ENCODE measurements at regions not wholly inside any gene's neighbourhood (a gene's known extent, or its start where the extent isn't known, plus 50 kb on each side); places are given as distances from the start of the nearest gene placed in this dataset.

- H3K4me1 Mint-ChIP-seq: no peaks in the 10 kb centered on the region
- no peak for DNase-seq
- ATAC-seq (ENCODE audit: low read depth in 2 of 2): no peak
Measured at GRCh38 chr4:128601991-128602695, 207.4 kb upstream of the JADE1 start.

GRCh38 chr4:128600996-128601871 lies 208.3 kb upstream of the JADE1 start:
- no peak for DNase-seq
- Mint-ChIP-seq H3K36me3 (peaks cover 0 to 3% of the 10 kb centered on the region in 2 donors), H3K9me3 (peaks cover 0 to 3% (median 0%) of the 10 kb centered on the region in 7 donors), H3K4me1 (no peaks in the 10 kb centered on the region), H3K4me3 (no peak overlapping the region), H3K27ac (no peak overlapping the region), H3K27me3 (peaks cover 9 to 25% (median 16%) of the 10 kb centered on the region in 3 donors)
- no peak for ATAC-seq (ENCODE audit: low read depth in 2 of 2)

More at GRCh38 chr4:128601991-128602695, 207.4 kb upstream of the JADE1 start:
- H3K27me3 Mint-ChIP-seq: peaks cover 11 to 19% (median 13%) of the 10 kb centered on the region in 3 donors
- H3K36me3 Mint-ChIP-seq: no peaks in the 10 kb centered on the region
- H3K9me3 Mint-ChIP-seq: peaks cover 0 to 3% (median 0%) of the 10 kb centered on the region in 7 donors
- H3K27ac Mint-ChIP-seq: no peak overlapping the region
- H3K4me3 Mint-ChIP-seq: no peak overlapping the region

- ATAC-seq (ENCODE audit: low read depth in 2 of 2) (no peak), DNase-seq (no peak)
- peaks cover 0 to 10% of the 10 kb centered on the region in 2 donors for H3K36me3 Mint-ChIP-seq
- H3K27ac Mint-ChIP-seq: no peak overlapping the region
- H3K27me3 Mint-ChIP-seq: peaks cover 9 to 27% (median 16%) of the 10 kb centered on the region in 3 donors
- peaks cover 0 to 6% (median 3%) of the 10 kb centered on the region in 7 donors for H3K9me3 Mint-ChIP-seq
- H3K4me1 Mint-ChIP-seq: no peaks in the 10 kb centered on the region
- H3K4me3 Mint-ChIP-seq: no peak overlapping the region
Measured at GRCh38 chr4:128600410-128600809, 209.1 kb upstream of the JADE1 start.

GRCh38 chr4:128597500-128597899 lies 212.0 kb upstream of the JADE1 start:
- Mint-ChIP-seq H3K27me3 (peaks cover 9 to 27% (median 15%) of the 10 kb centered on the region in 3 donors), H3K4me3 (no peak overlapping the region), H3K36me3 (peaks cover 5 to 24% of the 10 kb centered on the region in 2 donors), H3K27ac (no peak overlapping the region), H3K4me1 (no peaks in the 10 kb centered on the region), H3K9me3 (peaks cover 7 to 14% (median 12%) of the 10 kb centered on the region in 7 donors)
- ATAC-seq (ENCODE audit: low read depth in 2 of 2) (no peak), DNase-seq (no peak)

- ATAC-seq (ENCODE audit: low read depth in 2 of 2): no peak
- H3K9me3 Mint-ChIP-seq: peaks cover 7 to 14% (median 12%) of the 10 kb centered on the region in 7 donors
- no peak for DNase-seq
Measured at GRCh38 chr4:128596853-128597252, 212.6 kb upstream of the JADE1 start.

GRCh38 chr4:128596115-128596514 lies 213.4 kb upstream of the JADE1 start:
- peaks cover 5 to 24% of the 10 kb centered on the region in 2 donors for H3K36me3 Mint-ChIP-seq
- H3K4me3 Mint-ChIP-seq: no peak overlapping the region
- no peak overlapping the region for H3K27ac Mint-ChIP-seq
- DNase-seq: no peak
- peaks cover 9 to 24% (median 15%) of the 10 kb centered on the region in 3 donors for H3K27me3 Mint-ChIP-seq
- H3K4me1 Mint-ChIP-seq: no peaks in the 10 kb centered on the region
- no peak for ATAC-seq (ENCODE audit: low read depth in 2 of 2)
- peaks cover 7 to 14% (median 12%) of the 10 kb centered on the region in 7 donors for H3K9me3 Mint-ChIP-seq

More at GRCh38 chr4:128596853-128597252, 212.6 kb upstream of the JADE1 start:
- Mint-ChIP-seq H3K4me1 (no peaks in the 10 kb centered on the region), H3K4me3 (no peak overlapping the region), H3K27me3 (peaks cover 9 to 27% (median 15%) of the 10 kb centered on the region in 3 donors), H3K27ac (no peak overlapping the region), H3K36me3 (peaks cover 5 to 24% of the 10 kb centered on the region in 2 donors)

- Mint-ChIP-seq H3K4me3 (no peak overlapping the region), H3K4me1 (no peaks in the 10 kb centered on the region), H3K9me3 (peaks cover 7 to 14% (median 11%) of the 10 kb centered on the region in 7 donors), H3K27me3 (peaks cover 0 to 6% (median 5%) of the 10 kb centered on the region in 3 donors), H3K27ac (no peak overlapping the region), H3K36me3 (peaks cover 5 to 24% of the 10 kb centered on the region in 2 donors)
- DNase-seq: no peak
- ATAC-seq (ENCODE audit: low read depth in 2 of 2): no peak
Measured at GRCh38 chr4:128591482-128591881, 218.0 kb upstream of the JADE1 start.

- Mint-ChIP-seq H3K4me1 (no peaks in the 10 kb centered on the region), H3K4me3 (no peak overlapping the region), H3K36me3 (peaks cover 5 to 17% of the 10 kb centered on the region in 2 donors), H3K27me3 (peaks cover 0 to 3% (median 0%) of the 10 kb centered on the region in 3 donors), H3K9me3 (peaks cover 6 to 14% (median 9%) of the 10 kb centered on the region in 7 donors), H3K27ac (no peak overlapping the region)
- no peak for DNase-seq
- ATAC-seq (ENCODE audit: low read depth in 2 of 2): no peak
Measured at GRCh38 chr4:128590773-128591172, 218.7 kb upstream of the JADE1 start.

GRCh38 chr4:128590034-128590740 lies 219.3 kb upstream of the JADE1 start:
- peaks cover 5 to 14% of the 10 kb centered on the region in 2 donors for H3K36me3 Mint-ChIP-seq
- H3K9me3 Mint-ChIP-seq: peaks cover 6 to 14% (median 8%) of the 10 kb centered on the region in 7 donors
- H3K4me1 Mint-ChIP-seq: no peaks in the 10 kb centered on the region
- ATAC-seq (ENCODE audit: low read depth in 2 of 2) (no peak), DNase-seq (no peak)
- peaks cover 0 to 3% (median 0%) of the 10 kb centered on the region in 3 donors for H3K27me3 Mint-ChIP-seq
- no peak overlapping the region for H3K4me3 Mint-ChIP-seq
- no peak overlapping the region for H3K27ac Mint-ChIP-seq

- H3K9me3 Mint-ChIP-seq: peaks cover 2 to 9% (median 5%) of the 10 kb centered on the region in 7 donors
- no peak overlapping the region for H3K27ac Mint-ChIP-seq
- no peak for DNase-seq
- H3K4me1 Mint-ChIP-seq: no peaks in the 10 kb centered on the region
- no peak for ATAC-seq (ENCODE audit: low read depth in 2 of 2)
- peaks cover 1 to 9% of the 10 kb centered on the region in 2 donors for H3K36me3 Mint-ChIP-seq
- H3K4me3 Mint-ChIP-seq: no peak overlapping the region
- peaks cover 0 to 3% (median 0%) of the 10 kb centered on the region in 3 donors for H3K27me3 Mint-ChIP-seq
Measured at GRCh38 chr4:128589384-128589965, 220.0 kb upstream of the JADE1 start.

- ATAC-seq (ENCODE audit: low read depth in 2 of 2): no peak
- peaks cover 0 to 6% (median 0%) of the 10 kb centered on the region in 3 donors for H3K27me3 Mint-ChIP-seq
- DNase-seq: no peak
- H3K4me1 Mint-ChIP-seq: no peaks in the 10 kb centered on the region
- no peaks in the 10 kb centered on the region for H3K36me3 Mint-ChIP-seq
- no peak overlapping the region for H3K4me3 Mint-ChIP-seq
- no peaks in the 10 kb centered on the region for H3K9me3 Mint-ChIP-seq
- no peak overlapping the region for H3K27ac Mint-ChIP-seq
Measured at GRCh38 chr4:128587382-128587781, 222.1 kb upstream of the JADE1 start.

GRCh38 chr4:128583753-128584712 lies 225.5 kb upstream of the JADE1 start:
- no peak overlapping the region for H3K4me3 Mint-ChIP-seq
- no peak for DNase-seq
- no peaks in the 10 kb centered on the region for H3K4me1 Mint-ChIP-seq
- no peaks in the 10 kb centered on the region for H3K9me3 Mint-ChIP-seq
- no peak overlapping the region for H3K27ac Mint-ChIP-seq
- ATAC-seq (ENCODE audit: low read depth in 2 of 2): no peak
- no peaks in the 10 kb centered on the region for H3K36me3 Mint-ChIP-seq
- H3K27me3 Mint-ChIP-seq: peaks cover 0 to 6% (median 0%) of the 10 kb centered on the region in 3 donors
